ENCODE measurements at regions not wholly inside any gene's neighbourhood (a gene's known extent, or its start where the extent isn't known, plus 50 kb on each side); places are given as distances from the start of the nearest gene placed in this dataset.

DNA sequence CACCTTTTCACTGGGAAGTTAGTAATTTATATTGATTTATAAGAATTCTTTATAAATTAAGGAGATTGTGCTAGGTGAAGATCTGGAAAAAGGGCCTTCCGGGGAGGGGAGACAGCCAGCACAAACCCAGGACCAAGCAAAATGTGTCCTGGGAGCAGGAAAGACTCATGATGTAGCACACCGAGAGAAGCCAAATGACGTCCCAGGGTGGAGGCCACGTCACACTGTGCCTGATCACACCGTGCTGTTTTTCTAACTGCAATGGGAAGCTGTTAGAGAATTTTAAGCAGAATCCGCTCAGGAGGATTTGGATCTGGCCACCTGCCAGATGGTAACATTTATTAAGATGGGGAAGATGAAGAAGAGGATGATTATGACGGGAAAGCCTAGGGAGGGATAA is 72.7 kb upstream of the AKAP12 start (continued):
- TF ChIP-seq, protein P1, sequence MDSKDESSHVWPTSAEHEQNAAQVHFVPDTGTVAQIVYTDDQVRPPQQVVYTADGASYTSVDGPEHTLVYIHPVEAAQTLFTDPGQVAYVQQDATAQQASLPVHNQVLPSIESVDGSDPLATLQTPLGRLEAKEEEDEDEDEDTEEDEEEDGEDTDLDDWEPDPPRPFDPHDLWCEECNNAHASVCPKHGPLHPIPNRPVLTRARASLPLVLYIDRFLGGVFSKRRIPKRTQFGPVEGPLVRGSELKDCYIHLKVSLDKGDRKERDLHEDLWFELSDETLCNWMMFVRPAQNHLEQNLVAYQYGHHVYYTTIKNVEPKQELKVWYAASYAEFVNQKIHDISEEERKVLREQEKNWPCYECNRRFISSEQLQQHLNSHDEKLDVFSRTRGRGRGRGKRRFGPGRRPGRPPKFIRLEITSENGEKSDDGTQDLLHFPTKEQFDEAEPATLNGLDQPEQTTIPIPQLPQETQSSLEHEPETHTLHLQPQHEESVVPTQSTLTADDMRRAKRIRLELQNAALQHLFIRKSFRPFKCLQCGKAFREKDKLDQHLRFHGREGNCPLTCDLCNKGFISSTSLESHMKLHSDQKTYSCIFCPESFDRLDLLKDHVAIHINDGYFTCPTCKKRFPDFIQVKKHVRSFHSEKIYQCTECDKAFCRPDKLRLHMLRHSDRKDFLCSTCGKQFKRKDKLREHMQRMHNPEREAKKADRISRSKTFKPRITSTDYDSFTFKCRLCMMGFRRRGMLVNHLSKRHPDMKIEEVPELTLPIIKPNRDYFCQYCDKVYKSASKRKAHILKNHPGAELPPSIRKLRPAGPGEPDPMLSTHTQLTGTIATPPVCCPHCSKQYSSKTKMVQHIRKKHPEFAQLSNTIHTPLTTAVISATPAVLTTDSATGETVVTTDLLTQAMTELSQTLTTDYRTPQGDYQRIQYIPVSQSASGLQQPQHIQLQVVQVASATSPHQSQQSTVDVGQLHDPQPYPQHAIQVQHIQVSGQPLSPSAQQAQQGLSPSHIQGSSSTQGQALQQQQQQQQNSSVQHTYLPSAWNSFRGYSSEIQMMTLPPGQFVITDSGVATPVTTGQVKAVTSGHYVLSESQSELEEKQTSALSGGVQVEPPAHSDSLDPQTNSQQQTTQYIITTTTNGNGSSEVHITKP (tag by site-specific recombination; IDR thresholded peaks at IDR 0.05) = no peak
- TF ChIP-seq ZNF184 (tag by site-specific recombination; IDR thresholded peaks at IDR 0.05) (no peak), ZNF518A (tag by site-specific recombination; conservative IDR thresholded peaks at IDR 0.05; ENCODE audit: low read depth) (no peak), ZNF791 (tag by site-specific recombination; IDR thresholded peaks at IDR 0.05) (no peak)
- TF ChIP-seq, protein P2, sequence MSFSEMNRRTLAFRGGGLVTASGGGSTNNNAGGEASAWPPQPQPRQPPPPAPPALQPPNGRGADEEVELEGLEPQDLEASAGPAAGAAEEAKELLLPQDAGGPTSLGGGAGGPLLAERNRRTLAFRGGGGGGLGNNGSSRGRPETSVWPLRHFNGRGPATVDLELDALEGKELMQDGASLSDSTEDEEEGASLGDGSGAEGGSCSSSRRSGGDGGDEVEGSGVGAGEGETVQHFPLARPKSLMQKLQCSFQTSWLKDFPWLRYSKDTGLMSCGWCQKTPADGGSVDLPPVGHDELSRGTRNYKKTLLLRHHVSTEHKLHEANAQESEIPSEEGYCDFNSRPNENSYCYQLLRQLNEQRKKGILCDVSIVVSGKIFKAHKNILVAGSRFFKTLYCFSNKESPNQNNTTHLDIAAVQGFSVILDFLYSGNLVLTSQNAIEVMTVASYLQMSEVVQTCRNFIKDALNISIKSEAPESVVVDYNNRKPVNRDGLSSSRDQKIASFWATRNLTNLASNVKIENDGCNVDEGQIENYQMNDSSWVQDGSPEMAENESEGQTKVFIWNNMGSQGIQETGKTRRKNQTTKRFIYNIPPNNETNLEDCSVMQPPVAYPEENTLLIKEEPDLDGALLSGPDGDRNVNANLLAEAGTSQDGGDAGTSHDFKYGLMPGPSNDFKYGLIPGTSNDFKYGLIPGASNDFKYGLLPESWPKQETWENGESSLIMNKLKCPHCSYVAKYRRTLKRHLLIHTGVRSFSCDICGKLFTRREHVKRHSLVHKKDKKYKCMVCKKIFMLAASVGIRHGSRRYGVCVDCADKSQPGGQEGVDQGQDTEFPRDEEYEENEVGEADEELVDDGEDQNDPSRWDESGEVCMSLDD (tag by site-specific recombination; IDR thresholded peaks at IDR 0.05) = no peak
- TF ChIP-seq, protein P3, sequence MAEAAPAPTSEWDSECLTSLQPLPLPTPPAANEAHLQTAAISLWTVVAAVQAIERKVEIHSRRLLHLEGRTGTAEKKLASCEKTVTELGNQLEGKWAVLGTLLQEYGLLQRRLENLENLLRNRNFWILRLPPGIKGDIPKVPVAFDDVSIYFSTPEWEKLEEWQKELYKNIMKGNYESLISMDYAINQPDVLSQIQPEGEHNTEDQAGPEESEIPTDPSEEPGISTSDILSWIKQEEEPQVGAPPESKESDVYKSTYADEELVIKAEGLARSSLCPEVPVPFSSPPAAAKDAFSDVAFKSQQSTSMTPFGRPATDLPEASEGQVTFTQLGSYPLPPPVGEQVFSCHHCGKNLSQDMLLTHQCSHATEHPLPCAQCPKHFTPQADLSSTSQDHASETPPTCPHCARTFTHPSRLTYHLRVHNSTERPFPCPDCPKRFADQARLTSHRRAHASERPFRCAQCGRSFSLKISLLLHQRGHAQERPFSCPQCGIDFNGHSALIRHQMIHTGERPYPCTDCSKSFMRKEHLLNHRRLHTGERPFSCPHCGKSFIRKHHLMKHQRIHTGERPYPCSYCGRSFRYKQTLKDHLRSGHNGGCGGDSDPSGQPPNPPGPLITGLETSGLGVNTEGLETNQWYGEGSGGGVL (tag by site-specific recombination; IDR thresholded peaks at IDR 0.05) = no peak
- TF ChIP-seq, protein P4, sequence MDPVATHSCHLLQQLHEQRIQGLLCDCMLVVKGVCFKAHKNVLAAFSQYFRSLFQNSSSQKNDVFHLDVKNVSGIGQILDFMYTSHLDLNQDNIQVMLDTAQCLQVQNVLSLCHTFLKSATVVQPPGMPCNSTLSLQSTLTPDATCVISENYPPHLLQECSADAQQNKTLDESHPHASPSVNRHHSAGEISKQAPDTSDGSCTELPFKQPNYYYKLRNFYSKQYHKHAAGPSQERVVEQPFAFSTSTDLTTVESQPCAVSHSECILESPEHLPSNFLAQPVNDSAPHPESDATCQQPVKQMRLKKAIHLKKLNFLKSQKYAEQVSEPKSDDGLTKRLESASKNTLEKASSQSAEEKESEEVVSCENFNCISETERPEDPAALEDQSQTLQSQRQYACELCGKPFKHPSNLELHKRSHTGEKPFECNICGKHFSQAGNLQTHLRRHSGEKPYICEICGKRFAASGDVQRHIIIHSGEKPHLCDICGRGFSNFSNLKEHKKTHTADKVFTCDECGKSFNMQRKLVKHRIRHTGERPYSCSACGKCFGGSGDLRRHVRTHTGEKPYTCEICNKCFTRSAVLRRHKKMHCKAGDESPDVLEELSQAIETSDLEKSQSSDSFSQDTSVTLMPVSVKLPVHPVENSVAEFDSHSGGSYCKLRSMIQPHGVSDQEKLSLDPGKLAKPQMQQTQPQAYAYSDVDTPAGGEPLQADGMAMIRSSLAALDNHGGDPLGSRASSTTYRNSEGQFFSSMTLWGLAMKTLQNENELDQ (tag by site-specific recombination; IDR thresholded peaks at IDR 0.05; ENCODE audit: low read depth) = no peak

- Histone ChIP-seq H3K36me3 (ENCODE audit: control insufficient read depth in 2 of 2, insufficient read depth in 1 of 2, low read length in 2 of 2) (no peaks in the 10 kb centered on the region), H3K4me3 (ENCODE audit: low read depth, low read length) (no peak overlapping the region), H3K27ac (ENCODE audit: extremely low read depth, low read depth, low read length) (no peak overlapping the region), H3K4me1 (ENCODE audit: control insufficient read depth, insufficient read depth, low read length) (no peaks in the 10 kb centered on the region), H3K9me3 (ENCODE audit: control insufficient read depth, insufficient read depth, low read depth, low read length) (no peaks in the 10 kb centered on the region)
- CTCF ChIA-PET = interaction anchor here (0.6 kb wide), 1 partner anchor 81 kb away, joined by 3 read pairs; no protein-coding TSS in a partner anchor
- POLR2A ChIA-PET = interaction anchor here (0.5 kb wide), 1 partner anchor 41 kb away, joined by 10 read pairs; no protein-coding TSS in a partner anchor
- TF ChIP-seq ZFP37 (tag by site-specific recombination; IDR thresholded peaks at IDR 0.05) (no peak), ZNF157 (tag by site-specific recombination; IDR thresholded peaks at IDR 0.05) (no peak), ZBTB44 (tag by site-specific recombination; IDR thresholded peaks at IDR 0.05) (no peak), ZNF248 (tag by site-specific recombination; IDR thresholded peaks at IDR 0.05) (no peak), SP2 (tag by site-specific recombination; IDR thresholded peaks at IDR 0.05) (no peak)
- TF ChIP-seq, protein P5, sequence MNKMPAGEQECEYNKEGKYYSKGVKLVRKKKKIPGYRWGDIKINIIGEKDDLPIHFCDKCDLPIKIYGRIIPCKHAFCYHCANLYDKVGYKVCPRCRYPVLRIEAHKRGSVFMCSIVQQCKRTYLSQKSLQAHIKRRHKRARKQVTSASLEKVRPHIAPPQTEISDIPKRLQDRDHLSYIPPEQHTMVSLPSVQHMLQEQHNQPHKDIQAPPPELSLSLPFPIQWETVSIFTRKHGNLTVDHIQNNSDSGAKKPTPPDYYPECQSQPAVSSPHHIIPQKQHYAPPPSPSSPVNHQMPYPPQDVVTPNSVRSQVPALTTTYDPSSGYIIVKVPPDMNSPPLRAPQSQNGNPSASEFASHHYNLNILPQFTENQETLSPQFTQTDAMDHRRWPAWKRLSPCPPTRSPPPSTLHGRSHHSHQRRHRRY (tag by site-specific recombination; IDR thresholded peaks at IDR 0.05) = no peak
- TF ChIP-seq, protein P6, sequence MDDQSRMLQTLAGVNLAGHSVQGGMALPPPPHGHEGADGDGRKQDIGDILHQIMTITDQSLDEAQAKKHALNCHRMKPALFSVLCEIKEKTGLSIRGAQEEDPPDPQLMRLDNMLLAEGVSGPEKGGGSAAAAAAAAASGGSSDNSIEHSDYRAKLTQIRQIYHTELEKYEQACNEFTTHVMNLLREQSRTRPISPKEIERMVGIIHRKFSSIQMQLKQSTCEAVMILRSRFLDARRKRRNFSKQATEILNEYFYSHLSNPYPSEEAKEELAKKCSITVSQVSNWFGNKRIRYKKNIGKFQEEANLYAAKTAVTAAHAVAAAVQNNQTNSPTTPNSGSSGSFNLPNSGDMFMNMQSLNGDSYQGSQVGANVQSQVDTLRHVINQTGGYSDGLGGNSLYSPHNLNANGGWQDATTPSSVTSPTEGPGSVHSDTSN (CRISPR knock-in tag; IDR thresholded peaks at IDR 0.05) = no peak
Measured at GRCh38 chr6:151170622-151171246, 69.0 kb upstream of the AKAP12 start.

Data from HEK293 (cell line).